ENCODE measurements at regions not wholly inside any gene's neighbourhood (a gene's known extent, or its start where the extent isn't known, plus 50 kb on each side); places are given as distances from the start of the nearest gene placed in this dataset.

- DNase-seq: no peak
- intact Hi-C loops (cut with micrococcal nuclease): no loop called here
- no peak for ATAC-seq
Measured at GRCh38 chr2:163808406-163808805, 72.6 kb upstream of the FIGN start.

GRCh38 chr2:163802284-163802683 is 66.5 kb upstream of the FIGN start:
- DNase-seq (no peak), ATAC-seq (peak; percentile 76)
- intact Hi-C loops (cut with micrococcal nuclease): no loop called here

- ATAC-seq: peak; percentile 86
- intact Hi-C loops (cut with micrococcal nuclease): no loop called here
- DNase-seq: no peak
Measured at GRCh38 chr2:163801486-163801885, 65.7 kb upstream of the FIGN start.

GRCh38 chr2:163800951-163801381 is 65.2 kb upstream of the FIGN start:
- ATAC-seq: peak; percentile 43
- no peak for DNase-seq
- intact Hi-C loops (cut with micrococcal nuclease): no loop called here

- DNase-seq (no peak), ATAC-seq (no peak)
- intact Hi-C loops (cut with micrococcal nuclease): no loop called here
Measured at GRCh38 chr2:163799807-163800206, 64.0 kb upstream of the FIGN start.

- no peak for ATAC-seq
Measured at GRCh38 chr2:163794635-163795034, 58.8 kb upstream of the FIGN start.

More at GRCh38 chr2:163794635-163795034, 58.8 kb upstream of the FIGN start:
- intact Hi-C loops (cut with micrococcal nuclease): no loop called here
- DNase-seq: no peak
